ENCODE measurements at regions not wholly inside any gene's neighbourhood (a gene's known extent, or its start where the extent isn't known, plus 50 kb on each side); places are given as distances from the start of the nearest gene placed in this dataset.

- TF ChIP-seq CTCF (IDR thresholded peaks at IDR 0.05) (no peak), USF2 (IDR thresholded peaks at IDR 0.05) (no peak), ATOH8 (CRISPR knock-in tag; IDR thresholded peaks at IDR 0.05; ENCODE audit: low read depth) (no peak), ESRRA (IDR thresholded peaks at IDR 0.05; ENCODE audit: borderline replicate concordance, low read length) (no peak), PBX3 (IDR thresholded peaks at IDR 0.05) (no peak), RAD21 (conservative IDR thresholded peaks at IDR 0.05 in 1 of 2, IDR thresholded peaks at IDR 0.05 in 1 of 2) (no peak), POLR2A (IDR thresholded peaks at IDR 0.05; ENCODE audit: low read length) (no peak), SMC3 (IDR thresholded peaks at IDR 0.05) (no peak), ZFP36 (IDR thresholded peaks at IDR 0.05; ENCODE audit: borderline replicate concordance, partially characterized antibody) (no peak)
These were observed 207.6 kb downstream of the DAD1 start for GRCh38 chr14:22381408-22381760.
